Hindlimb muscle (tissue), 1 donor: ENCODE measurements at regions not wholly inside any gene's neighbourhood (a gene's known extent, or its start where the extent isn't known, plus 50 kb on each side); places are given as distances from the start of the nearest gene placed in this dataset.

Source experiments
- DNase-seq: peaks from one replicate; pipeline ENCODE4 v3.0.0-alpha.2; 2013

GRCh38 chr6:85126485-85127167, 323.3 kb upstream of the NT5E start:
- no peak for DNase-seq

GRCh38 chr6:85125526-85125925, 324.4 kb upstream of the NT5E start:
- DNase-seq: no peak

GRCh38 chr6:85124472-85125354, 325.2 kb upstream of the NT5E start:
- DNase-seq: no peak

GRCh38 chr6:85121158-85121557, 328.7 kb upstream of the NT5E start:
- DNase-seq: no peak

- DNase-seq: no peak
These were observed 331.1 kb upstream of the NT5E start for GRCh38 chr6:85118652-85119235.

GRCh38 chr6:85118233-85118632, 331.6 kb upstream of the NT5E start:
- no peak for DNase-seq

GRCh38 chr6:85116475-85116874, 333.4 kb upstream of the NT5E start:
- no peak for DNase-seq

GRCh38 chr6:85115876-85116275, 334.0 kb upstream of the NT5E start:
- DNase-seq: no peak

GRCh38 chr6:85115376-85115775, 334.5 kb upstream of the NT5E start:
- peak; percentile 65 for DNase-seq

GRCh38 chr6:85114581-85114935, 335.3 kb upstream of the NT5E start:
- no peak for DNase-seq

- peak; percentile 66 for DNase-seq
These were observed 335.8 kb upstream of the NT5E start for GRCh38 chr6:85113934-85114580.

GRCh38 chr6:85112540-85112939, 337.3 kb upstream of the NT5E start:
- DNase-seq: no peak

GRCh38 chr6:85111481-85112011, 338.3 kb upstream of the NT5E start:
- DNase-seq: no peak

- DNase-seq: no peak
These were observed 338.9 kb upstream of the NT5E start for GRCh38 chr6:85110943-85111342.

GRCh38 chr6:85107701-85108100, 342.2 kb upstream of the NT5E start:
- DNase-seq: no peak

- DNase-seq: no peak
These were observed 332.6 kb upstream of the TBX18 start for GRCh38 chr6:85096976-85097375.

GRCh38 chr6:85092226-85092625, 327.8 kb upstream of the TBX18 start:
- no peak for DNase-seq

- DNase-seq: no peak
These were observed 324.9 kb upstream of the TBX18 start for GRCh38 chr6:85089255-85089654.

- DNase-seq: no peak
These were observed 321.5 kb upstream of the TBX18 start for GRCh38 chr6:85085875-85086274.

GRCh38 chr6:85081102-85081501, 316.7 kb upstream of the TBX18 start:
- DNase-seq: no peak

- no peak for DNase-seq
These were observed 315.4 kb upstream of the TBX18 start for GRCh38 chr6:85079761-85080160.

- DNase-seq: no peak
These were observed 313.7 kb upstream of the TBX18 start for GRCh38 chr6:85078058-85078457.

- DNase-seq: no peak
These were observed 312.7 kb upstream of the TBX18 start for GRCh38 chr6:85077098-85077497.
